KBM-7 (cell line): ENCODE measurements at regions not wholly inside any gene's neighbourhood (a gene's known extent, or its start where the extent isn't known, plus 50 kb on each side); places are given as distances from the start of the nearest gene placed in this dataset.
A peak's percentile ranks its signal among the peaks of the same experiment; 100 is the strongest.
"Not testable (repeated sequence)": the region's sequence is repeated elsewhere in the genome, so short reads cannot be mapped to it uniquely, and the experiment has no call there.

ENCODE experiments used
- DNase-seq: peaks from one replicate; pipeline ENCODE4 v3.0.0-alpha.2; 2015
- in situ Hi-C: fragments of 300-500 bp; cut with MboI; formaldehyde crosslinking; loops from 2 replicates; pipeline ENCODE4 v1.14.3; 2020; ENCODE audit warnings: low sequenced_read_pairs, low pct_unique_long_range_greater_than_20kb, mixed read lengths

DNA sequence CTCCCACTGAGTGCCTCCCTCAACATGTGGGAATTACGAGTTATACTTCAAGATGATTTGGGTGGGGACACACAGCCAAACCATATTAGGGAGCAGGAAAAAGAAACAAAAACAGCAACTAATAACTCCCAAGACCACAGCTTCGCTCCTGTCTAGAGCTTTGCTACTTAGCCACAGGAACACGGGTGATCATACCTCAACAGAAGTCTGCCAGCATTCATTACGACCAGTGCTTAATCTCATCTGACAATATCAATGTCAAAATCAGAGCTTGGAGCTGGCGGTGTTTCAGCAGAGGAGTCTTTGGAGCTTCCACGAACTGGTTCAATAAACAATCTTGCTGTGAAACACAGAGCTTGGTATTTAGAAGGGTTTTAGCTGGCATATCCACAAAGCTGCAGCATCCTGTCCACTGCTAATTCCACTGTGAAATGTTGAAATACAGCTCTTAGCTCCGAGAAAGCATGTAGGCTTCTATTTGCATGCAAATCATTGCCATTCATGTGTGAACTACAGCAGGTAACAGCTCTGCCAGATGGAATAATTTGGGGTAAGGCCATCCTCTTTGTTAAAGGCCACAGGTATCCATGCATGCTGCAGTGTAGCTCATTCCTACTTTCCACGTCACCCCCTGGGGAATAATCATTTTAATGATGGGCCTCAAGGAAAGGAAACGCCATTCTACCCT is 128.4 kb upstream of the GOT2 start:
- DNase-seq = no peak
- in situ Hi-C loops = no loop called here

DNA sequence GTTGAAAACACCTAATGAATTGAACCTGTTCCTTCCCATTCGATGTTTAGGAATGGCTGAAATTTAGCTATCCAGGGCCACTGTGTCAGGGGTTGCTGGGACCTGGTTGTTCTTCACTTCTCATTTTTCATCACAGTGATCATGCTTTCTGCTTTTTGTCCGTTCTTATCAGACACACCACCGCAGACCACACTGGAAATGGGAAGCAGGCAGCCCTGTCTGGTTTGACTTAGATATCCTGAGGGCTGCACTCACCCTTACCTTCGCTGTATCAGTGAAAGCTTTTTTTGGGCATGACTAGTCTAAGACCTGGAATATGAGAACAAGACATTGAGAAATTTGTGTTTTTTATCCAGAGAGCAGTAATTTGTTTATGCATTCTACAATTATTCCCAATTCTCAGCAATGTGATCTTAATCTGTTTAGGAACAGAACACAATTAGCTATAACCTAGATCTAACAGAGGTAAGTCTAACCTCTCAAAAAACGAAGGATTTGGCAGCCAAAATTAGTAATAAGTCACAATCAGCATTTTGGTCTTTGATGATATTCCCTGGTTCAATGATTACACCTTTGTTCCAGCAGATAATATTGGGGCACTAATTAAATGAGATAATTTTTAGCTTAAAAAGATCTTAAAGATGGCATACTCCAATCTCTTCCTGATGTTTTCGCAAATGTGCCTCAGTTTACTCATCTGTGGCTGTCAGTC is 126.0 kb upstream of the GOT2 start:
- peak; percentile 94 for DNase-seq

DNA sequence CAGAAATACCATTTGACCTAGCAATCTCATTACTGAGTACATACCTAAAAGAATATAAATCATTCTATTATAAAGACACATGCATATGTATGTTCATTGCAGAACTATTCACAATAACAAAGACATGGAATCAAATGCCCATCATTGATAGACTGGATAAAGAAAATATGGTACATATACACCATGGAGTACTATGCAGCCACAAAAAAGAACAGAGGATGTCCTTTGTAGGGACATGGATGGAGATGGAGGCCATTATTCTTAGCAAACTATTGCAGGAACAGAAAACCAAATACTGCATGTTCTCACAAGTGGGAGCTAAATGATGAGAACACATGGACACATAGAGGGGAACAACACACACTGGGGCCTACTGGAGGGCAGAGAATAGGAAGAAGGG is 124.5 kb upstream of the GOT2 start:
- DNase-seq, in situ Hi-C loops: not testable (repeated sequence)

More for the DNA sequence above, 126.0 kb upstream of the GOT2 start:
- in situ Hi-C loops = no loop called here

DNA sequence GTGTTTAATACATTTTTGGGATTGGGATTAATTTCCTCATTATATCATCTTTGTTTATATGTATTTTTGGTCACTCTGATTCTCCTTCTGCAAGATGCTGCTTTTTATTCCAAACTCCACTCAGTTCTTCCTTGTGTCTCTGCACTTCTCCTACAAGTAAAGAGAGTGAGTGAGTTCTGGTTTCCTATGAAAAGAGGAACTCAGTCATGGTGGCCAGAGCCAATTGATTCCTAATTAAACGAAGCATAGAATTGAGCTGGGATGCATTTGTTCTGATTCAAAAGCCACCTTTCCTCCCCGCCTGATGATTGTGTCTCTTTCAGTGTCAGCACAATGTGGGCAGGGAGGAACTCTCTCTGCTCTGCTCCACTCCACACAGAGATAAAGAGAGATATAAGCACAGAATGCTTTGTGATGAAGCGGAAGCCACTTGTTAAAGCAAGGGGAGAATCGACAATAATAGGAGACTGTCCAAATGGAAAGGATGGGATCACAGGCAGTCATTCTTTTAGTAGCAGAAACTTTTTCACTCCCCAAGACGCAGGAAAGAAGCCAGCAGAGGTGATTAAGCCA is 121.3 kb upstream of the GOT2 start:
- peak; percentile 68 for DNase-seq
- in situ Hi-C loops = no loop called here

DNA sequence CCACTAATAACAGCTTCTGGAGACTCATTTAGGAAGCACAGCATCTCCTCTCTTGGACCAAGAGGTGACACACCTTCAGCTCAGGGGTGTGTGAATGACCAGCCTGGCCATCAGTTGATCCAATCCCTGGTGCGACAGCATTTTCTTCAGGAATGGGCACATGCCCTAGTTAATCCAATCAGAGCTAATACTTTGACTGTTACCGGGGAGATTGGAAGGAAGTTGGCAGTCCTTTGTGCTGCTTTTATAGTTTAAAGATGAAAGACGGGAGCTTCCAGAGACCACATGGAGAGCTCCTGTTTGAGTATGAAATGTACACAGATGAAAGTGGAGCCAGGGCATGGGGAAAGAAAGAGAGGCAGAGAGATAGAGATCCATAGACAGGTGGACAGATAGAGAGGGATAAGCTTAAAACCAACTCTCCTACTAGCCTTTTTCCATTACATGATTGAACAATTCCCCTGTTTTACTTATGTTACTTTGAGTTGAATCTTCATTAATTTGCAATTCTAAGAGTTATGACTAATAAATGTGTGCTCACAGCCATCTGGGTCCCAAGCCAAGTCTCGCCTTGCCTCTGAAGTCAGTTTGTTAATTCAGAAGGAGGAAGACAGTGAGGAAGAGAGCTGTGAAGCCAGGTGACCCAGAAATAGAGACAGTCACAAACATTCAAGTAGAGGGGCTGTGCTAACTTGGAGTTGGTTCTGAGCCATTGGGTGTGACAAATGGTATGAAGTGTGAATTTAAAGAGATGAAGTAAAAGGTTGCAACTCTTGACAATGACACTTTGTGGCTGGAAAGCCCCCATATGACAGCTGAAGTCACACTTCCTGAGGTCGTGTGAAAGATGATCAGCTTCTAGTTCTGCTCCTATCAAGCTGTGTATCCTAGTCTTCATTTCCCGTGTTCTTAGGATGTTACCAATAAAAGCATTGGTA is 120.0 kb upstream of the GOT2 start:
- peak; percentile 23 for DNase-seq
- in situ Hi-C loops = no loop called here

DNA sequence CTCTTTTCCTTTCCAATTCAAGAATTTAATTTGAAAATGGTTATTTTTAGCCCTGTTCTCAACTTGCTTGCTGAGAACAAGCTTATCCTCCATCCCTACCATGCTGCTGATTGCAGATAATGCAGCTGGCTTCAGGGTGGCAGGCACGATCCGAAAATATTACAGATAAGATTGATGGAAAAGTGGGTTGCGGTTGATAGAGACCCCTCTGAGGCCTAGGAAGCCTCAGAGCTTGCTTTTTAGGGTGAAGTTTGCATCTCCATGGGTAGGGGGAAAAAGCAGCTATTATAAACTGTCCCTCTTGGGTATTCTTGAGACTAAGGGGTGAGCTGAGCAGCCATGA is 116.5 kb upstream of the GOT2 start:
- DNase-seq = no peak
- in situ Hi-C loops = no loop called here

DNA sequence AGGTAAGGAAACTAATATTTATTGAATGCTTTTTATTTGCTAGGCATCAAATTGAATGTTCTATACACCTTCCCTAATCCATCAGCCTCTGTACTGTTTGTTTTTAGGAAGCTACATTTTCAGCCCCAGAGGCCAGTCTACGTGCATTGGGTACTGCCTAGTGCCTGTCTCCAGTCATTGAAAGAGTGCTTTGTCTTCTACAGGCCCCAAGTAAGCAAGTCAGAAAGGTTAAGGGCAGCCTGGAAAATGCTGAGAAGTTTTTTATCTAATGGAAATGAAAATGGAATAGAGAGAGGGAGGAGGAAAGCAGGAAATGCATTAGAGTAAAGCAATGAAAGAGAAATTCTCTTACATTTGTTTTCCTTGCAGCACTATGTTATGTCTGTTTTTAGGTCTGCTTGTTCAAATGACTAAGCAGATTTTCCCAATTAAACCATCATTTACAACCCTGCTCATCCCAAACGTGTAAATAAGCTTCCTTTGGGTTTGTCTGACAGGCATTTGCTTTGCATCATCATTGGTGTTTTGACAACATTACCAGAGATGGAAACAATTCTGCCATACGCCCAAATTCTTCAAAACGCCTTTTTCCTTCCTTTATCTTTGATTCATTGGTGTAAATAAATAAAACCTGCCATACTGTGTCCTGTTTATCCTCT is 116.0 kb upstream of the GOT2 start:
- no peak for DNase-seq
- in situ Hi-C loops = no loop called here

DNA sequence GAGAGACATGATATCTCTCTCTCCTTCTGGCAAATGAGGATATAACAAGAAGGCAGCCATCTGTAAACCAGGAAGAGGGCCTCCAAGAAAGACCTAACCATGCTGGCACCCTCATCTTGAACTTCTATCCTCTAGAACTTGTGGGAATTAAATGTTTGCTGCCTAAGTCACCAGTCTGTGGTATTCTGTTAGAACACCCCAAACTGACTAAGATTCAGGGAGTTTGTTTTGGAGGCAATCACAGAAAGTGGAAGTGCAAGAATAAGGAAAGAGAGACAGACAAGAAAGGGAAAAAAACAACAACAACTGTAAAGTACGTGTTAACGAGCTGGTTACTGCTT is 114.5 kb upstream of the GOT2 start:
- DNase-seq = no peak
- in situ Hi-C loops = no loop called here

- no peak for DNase-seq
Measured at GRCh38 chr16:58847902-58848661, 114.0 kb upstream of the GOT2 start.

DNA sequence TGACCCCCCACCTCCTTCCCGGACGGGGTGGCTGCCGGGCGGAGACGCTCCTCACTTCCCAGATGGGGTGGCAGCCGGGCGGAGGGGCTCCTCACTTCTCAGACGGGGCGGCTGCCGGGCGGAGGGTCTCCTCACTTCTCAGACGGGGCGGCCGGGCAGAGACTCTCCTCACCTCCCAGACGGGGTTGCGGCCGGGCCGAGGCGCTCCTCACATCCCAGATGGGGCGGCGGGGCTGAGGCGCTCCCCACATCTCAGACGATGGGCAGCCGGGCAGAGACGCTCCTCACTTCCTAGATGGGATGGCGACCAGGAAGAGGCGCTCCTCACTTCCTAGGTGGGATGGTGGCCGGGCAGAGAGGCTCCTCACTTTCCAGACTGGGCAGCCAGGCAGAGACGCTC is 112.1 kb upstream of the GOT2 start:
- DNase-seq, in situ Hi-C loops: not testable (repeated sequence)

More at GRCh38 chr16:58847902-58848661, 114.0 kb upstream of the GOT2 start:
- in situ Hi-C loops = no loop called here

DNA sequence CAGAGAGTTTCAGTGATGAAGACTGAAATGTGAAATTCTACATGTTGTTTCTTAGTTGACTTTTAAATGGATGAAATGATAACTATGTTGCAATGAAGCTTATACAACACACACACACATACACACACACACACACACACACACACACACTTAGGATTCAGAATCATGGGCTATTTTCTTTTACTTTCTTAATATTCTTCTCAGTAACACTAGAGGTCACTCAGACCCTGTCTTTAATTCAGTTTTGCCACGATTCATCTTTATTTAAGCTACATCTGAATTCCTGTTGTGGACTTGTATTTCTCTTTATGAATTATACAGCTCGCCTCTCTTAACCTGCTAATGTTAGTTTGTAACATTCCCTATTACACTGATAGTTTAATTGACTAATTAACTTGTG is 109.6 kb upstream of the GOT2 start:
- in situ Hi-C loops = no loop called here
- peak; percentile 47 for DNase-seq

GRCh38 chr16:58842746-58843145 is 108.6 kb upstream of the GOT2 start:
- no peak for DNase-seq
- in situ Hi-C loops = no loop called here

DNA sequence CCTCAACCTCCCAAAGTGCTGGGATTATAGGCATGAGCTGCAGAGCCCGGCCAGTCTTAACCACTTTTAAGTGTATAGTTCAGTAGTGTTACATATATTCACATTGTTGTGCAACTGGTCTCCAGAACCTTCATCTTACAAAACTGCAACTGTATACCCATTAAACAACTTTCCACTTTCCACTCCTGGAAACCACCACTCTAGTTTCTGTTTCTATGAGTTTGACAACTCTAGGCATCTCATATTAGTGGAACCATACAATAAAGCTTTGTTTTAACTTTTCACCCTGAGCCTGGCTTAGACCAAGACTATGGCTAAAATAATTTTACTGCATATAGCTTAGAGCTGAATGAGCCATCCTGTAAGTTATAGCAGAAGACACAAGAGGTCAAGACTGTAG is 108.0 kb upstream of the GOT2 start:
- DNase-seq = no peak
- in situ Hi-C loops = no loop called here

DNA sequence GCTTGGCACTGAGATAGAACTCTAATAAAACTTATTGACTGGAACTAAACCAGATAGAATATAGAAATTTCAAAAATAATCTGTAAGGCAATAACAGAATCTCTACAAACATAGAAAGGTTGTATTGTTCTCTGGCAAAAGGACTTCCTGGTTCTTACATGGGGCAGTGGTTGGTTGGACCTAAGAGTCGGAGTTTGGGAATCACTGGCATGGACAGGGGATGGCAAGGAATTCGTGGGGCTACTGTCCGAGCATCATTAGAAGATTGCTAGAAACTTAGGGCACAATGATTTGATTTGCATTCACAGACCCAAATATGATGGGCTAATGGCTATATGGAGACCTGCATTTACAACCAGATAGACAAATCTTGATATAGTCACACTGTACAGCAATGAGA is 103.8 kb upstream of the GOT2 start:
- in situ Hi-C loops = no loop called here
- no peak for DNase-seq

DNA sequence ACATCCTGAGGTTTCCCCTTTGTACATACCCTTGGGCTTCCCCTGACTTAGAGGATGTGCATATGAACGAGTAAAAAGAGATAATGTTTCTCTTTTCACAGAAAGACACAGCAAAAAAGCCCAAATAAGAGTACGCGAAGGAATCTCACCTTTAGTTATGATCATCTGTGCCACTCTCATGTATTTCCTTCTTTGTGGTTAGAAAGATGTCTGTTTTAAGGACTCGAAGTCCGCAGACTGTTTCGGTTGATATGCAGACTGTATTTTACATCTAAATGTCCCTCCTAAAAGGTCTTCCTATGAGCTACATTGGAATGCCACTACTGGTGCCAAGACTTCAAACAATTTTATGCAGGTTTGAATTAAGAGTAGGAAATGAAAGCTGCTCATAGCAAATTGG is 102.3 kb upstream of the GOT2 start:
- in situ Hi-C loops = no loop called here
- DNase-seq = no peak

DNA sequence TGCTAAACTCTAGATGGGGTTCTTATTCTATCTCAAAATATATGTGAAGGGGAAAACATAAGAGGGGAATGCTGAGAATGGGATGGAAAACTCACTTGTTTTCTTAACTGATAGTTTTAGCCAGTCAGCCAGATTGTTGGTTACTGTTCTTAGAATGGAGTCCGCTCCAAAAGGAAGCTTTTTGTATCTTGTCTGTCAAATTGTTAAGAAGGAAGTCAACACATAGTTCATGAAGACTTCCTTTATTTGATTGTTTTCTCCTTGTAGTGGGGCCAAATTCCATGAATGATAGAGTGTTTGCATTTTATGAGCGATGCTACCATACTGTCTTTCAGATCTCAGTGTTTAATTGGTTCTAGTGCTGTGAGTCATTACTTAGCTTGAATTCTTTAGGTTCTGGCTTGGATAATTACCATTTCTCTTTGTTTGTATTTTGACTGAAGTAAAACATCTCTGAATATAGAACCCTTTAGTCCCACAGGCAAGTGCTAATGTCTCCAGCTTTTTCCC is 98.3 kb upstream of the GOT2 start:
- in situ Hi-C loops = no loop called here
- DNase-seq = peak; percentile 43

GRCh38 chr16:58831386-58831785 is 97.3 kb upstream of the GOT2 start:
- no peak for DNase-seq
- in situ Hi-C loops = no loop called here

GRCh38 chr16:58828901-58829545 is 94.9 kb upstream of the GOT2 start:
- no peak for DNase-seq
- in situ Hi-C loops = no loop called here
